ENCODE measurements at regions not wholly inside any gene's neighbourhood (a gene's known extent, or its start where the extent isn't known, plus 50 kb on each side); places are given as distances from the start of the nearest gene placed in this dataset.

- intact Hi-C loops (cut with DNase I) = no loop called here
- 69 to 82% (median 81%) methylated on average over 3 of the region's 3 CpGs for WGBS, 3 donors
- H3K36me3 ChIP-seq = no peaks in the 10 kb centered on the region
- no peaks in the 10 kb centered on the region for H3K9me3 ChIP-seq
- no peak for DNase-seq
- H3K4me1 ChIP-seq (ENCODE audit: insufficient read depth) = no peaks in the 10 kb centered on the region
- no peak overlapping the region for H3K4me3 ChIP-seq
- no peak for TF ChIP-seq POLR2A (IDR thresholded peaks at IDR 0.05)
- TF ChIP-seq CTCF (IDR thresholded peaks at IDR 0.05) = no peak
- TF ChIP-seq EP300 (IDR thresholded peaks at IDR 0.05) = no peak
- no peaks in the 10 kb centered on the region for H3K27me3 ChIP-seq
- no peak overlapping the region for H3K27ac ChIP-seq
Measured at GRCh38 chr13:58085819-58086218, 454.3 kb downstream of the PCDH17 start.

- Histone ChIP-seq H3K27me3 (no peaks in the 10 kb centered on the region), H3K9me3 (no peaks in the 10 kb centered on the region), H3K4me1 (ENCODE audit: insufficient read depth) (no peaks in the 10 kb centered on the region), H3K4me3 (no peak overlapping the region), H3K36me3 (no peaks in the 10 kb centered on the region), H3K27ac (no peak overlapping the region)
- no peak for TF ChIP-seq POLR2A (IDR thresholded peaks at IDR 0.05)
- no peak for TF ChIP-seq CTCF (IDR thresholded peaks at IDR 0.05)
- no peak for TF ChIP-seq EP300 (IDR thresholded peaks at IDR 0.05)
- DNase-seq = no peak
- intact Hi-C loops (cut with DNase I) = no loop called here
Measured at GRCh38 chr13:58087566-58087965, 456.0 kb downstream of the PCDH17 start.

GRCh38 chr13:58093394-58093793, 461.9 kb downstream of the PCDH17 start:
- no peak overlapping the region for H3K4me3 ChIP-seq
- no peak for TF ChIP-seq EP300 (IDR thresholded peaks at IDR 0.05)
- H3K4me1 ChIP-seq (ENCODE audit: insufficient read depth) = no peaks in the 10 kb centered on the region
- no peak overlapping the region for H3K27ac ChIP-seq
- DNase-seq = no peak
- H3K36me3 ChIP-seq = no peaks in the 10 kb centered on the region
- intact Hi-C loops (cut with DNase I) = no loop called here
- no peaks in the 10 kb centered on the region for H3K27me3 ChIP-seq
- no peaks in the 10 kb centered on the region for H3K9me3 ChIP-seq

- no peak for TF ChIP-seq POLR2A (IDR thresholded peaks at IDR 0.05)
- TF ChIP-seq CTCF (IDR thresholded peaks at IDR 0.05) = no peak
- TF ChIP-seq EP300 (IDR thresholded peaks at IDR 0.05) = no peak
- intact Hi-C loops (cut with DNase I) = no loop called here
- H3K9me3 ChIP-seq = no peaks in the 10 kb centered on the region
- DNase-seq = no peak
- H3K4me1 ChIP-seq (ENCODE audit: insufficient read depth) = no peaks in the 10 kb centered on the region
- H3K27ac ChIP-seq = no peak overlapping the region
- no peaks in the 10 kb centered on the region for H3K36me3 ChIP-seq
- 10 to 23% (median 12%) methylated on average over 1 of the region's 1 CpG for WGBS, 3 donors
- no peaks in the 10 kb centered on the region for H3K27me3 ChIP-seq
- H3K4me3 ChIP-seq = no peak overlapping the region
Measured at GRCh38 chr13:58097831-58098230, 466.3 kb downstream of the PCDH17 start.

GRCh38 chr13:58119351-58119750, 487.8 kb downstream of the PCDH17 start:
- 27 to 75% (median 33%) methylated on average over 1 of the region's 1 CpG for WGBS, 3 donors
- Histone ChIP-seq H3K36me3 (no peaks in the 10 kb centered on the region), H3K4me1 (ENCODE audit: insufficient read depth) (no peaks in the 10 kb centered on the region), H3K4me3 (no peak overlapping the region), H3K27ac (no peak overlapping the region), H3K27me3 (peaks cover 3% of the 10 kb centered on the region), H3K9me3 (no peaks in the 10 kb centered on the region)
- intact Hi-C loops (cut with DNase I) = no loop called here
- DNase-seq = no peak
- TF ChIP-seq EP300 (IDR thresholded peaks at IDR 0.05) (no peak), POLR2A (IDR thresholded peaks at IDR 0.05) (no peak), CTCF (IDR thresholded peaks at IDR 0.05) (no peak)
